Endothelial cell of umbilical vein (primary cell): ENCODE measurements at regions not wholly inside any gene's neighbourhood (a gene's known extent, or its start where the extent isn't known, plus 50 kb on each side); places are given as distances from the start of the nearest gene placed in this dataset.

Experiments used
- BruUV-seq: library from RNA; stranded (reverse); fragments of 400-500 nt; replicated peaks from 2 replicates; lab custom pipeline; 2021; lab: Mats Ljungman, UMichigan
- CTCF ChIA-PET: fragments of 300-600, 350-600 bp; sonication (Branson Sonifier 250); formaldehyde crosslinking; loops from one replicate; lab custom pipeline; 2021; ENCODE audit warnings: antibody characterized with exemption, inconsistent platforms; lab: Charles Lee
- POLR2A ChIA-PET: fragments of 300-600, 350-600 bp; sonication (Branson Sonifier 250); formaldehyde crosslinking; loops from one replicate; lab custom pipeline; 2021; ENCODE audit warnings: antibody characterized with exemption, inconsistent platforms; lab: Charles Lee
- DNase-seq: peaks from one replicate; pipeline ENCODE4 v3.0.0-alpha.2; 2011; ENCODE audit warnings: low read depth, low spot score
- FAIRE-seq: peaks from 2 replicates; lab custom pipeline; 2011; peaks lifted over from hg19 to GRCh38; lab: Jason Lieb, UNC
- H2AFZ ChIP-seq: 2 replicates; pipeline ENCODE4 v1.6.0; 2012; ENCODE audit warnings: low read depth, low read length, control low read depth, inconsistent platforms
- H3K27ac ChIP-seq: 2 replicates; pipeline ENCODE4 v1.5.1; 2011; ENCODE audit warnings: low read depth, mild to moderate bottlenecking, control low read depth, low read length, moderate library complexity; ENCODE audit not compliant: insufficient read depth
- H3K27me3 ChIP-seq, 2 experiments: 2 replicates each; pipeline versions ENCODE4 v1.6.0 to v1.6.1; 2011; ENCODE audit warnings: low read length in 2 of 2, mixed read lengths in 1 of 2; ENCODE audit not compliant: control insufficient read depth in 2 of 2, insufficient read depth in 2 of 2
- H3K36me3 ChIP-seq, 2 experiments: 2 replicates in 1 of 2; 3 replicates in 1 of 2; pipeline ENCODE4 v1.5.1; 2011; ENCODE audit warnings: low read length in 2 of 2, mild to moderate bottlenecking in 1 of 2, moderate library complexity in 1 of 2; ENCODE audit not compliant: control insufficient read depth in 2 of 2, insufficient read depth in 2 of 2; ENCODE audit errors: extremely low read depth in 1 of 2
- H3K4me1 ChIP-seq: 3 replicates; pipeline ENCODE4 v1.5.1; 2011; ENCODE audit warnings: mild to moderate bottlenecking, low read length; ENCODE audit not compliant: control insufficient read depth, insufficient read depth; ENCODE audit errors: extremely low read depth
- H3K4me2 ChIP-seq: 2 replicates; pipeline ENCODE4 v1.6.1; 2011; ENCODE audit warnings: low read length, control low read depth, mixed read lengths; ENCODE audit not compliant: insufficient read depth
- H3K4me3 ChIP-seq, 3 experiments: fragments of 200-600 bp in 1 of 3; sonication (generic), shearing (Covaris generic) in 1 of 3; replicated peaks in 1 of 3; 2 replicates each; pipeline ENCODE4 v1.5.1; 2011 to 2016; ENCODE audit warnings: control low read depth in 3 of 3, low read length in 3 of 3, mild to moderate bottlenecking in 2 of 3, inconsistent platforms in 1 of 3, low read depth in 1 of 3, moderate library complexity in 1 of 3; ENCODE audit not compliant: insufficient read depth in 1 of 3
- H3K79me2 ChIP-seq: 2 replicates; pipeline ENCODE4 v1.6.0; 2012; ENCODE audit warnings: low read length, inconsistent platforms; ENCODE audit not compliant: control insufficient read depth, insufficient read depth
- H3K9ac ChIP-seq: replicated peaks from 2 replicates; pipeline ENCODE3; 2011; ENCODE audit warnings: low read length, control low read depth; ENCODE audit not compliant: insufficient read depth; ENCODE audit errors: extremely low read depth
- H3K9me1 ChIP-seq: replicated peaks from 3 replicates; pipeline ENCODE4 v1.6.0; 2011; ENCODE audit warnings: mild to moderate bottlenecking, low read length; ENCODE audit not compliant: control insufficient read depth, insufficient read depth; ENCODE audit errors: extremely low read depth
- H3K9me3 ChIP-seq: replicated peaks from 2 replicates; pipeline ENCODE4 v1.5.1; 2012; ENCODE audit warnings: low read length, inconsistent platforms; ENCODE audit not compliant: control insufficient read depth, insufficient read depth
- H4K20me1 ChIP-seq: replicated peaks from 2 replicates; pipeline ENCODE3; 2011; ENCODE audit warnings: mild to moderate bottlenecking, low read length; ENCODE audit not compliant: control insufficient read depth, insufficient read depth; ENCODE audit errors: extremely low read depth
- CTCF ChIP-seq, 2 donors: IDR thresholded peaks; 1 replicate in 1 of 2; 2 replicates in 1 of 2; pipeline ENCODE4 v1.5.1; 2011; ENCODE audit warnings: low read length in 2 of 2, mild to moderate bottlenecking in 2 of 2, moderate library complexity in 2 of 2, control low read depth in 1 of 2, inconsistent platforms in 1 of 2, low read depth in 1 of 2; ENCODE audit not compliant: insufficient read depth in 1 of 2; ENCODE audit errors: extremely low read depth in 1 of 2
- JUN ChIP-seq: IDR thresholded peaks from 2 replicates; pipeline ENCODE4 v1.6.1; 2011; ENCODE audit warnings: borderline replicate concordance, low read depth; ENCODE audit not compliant: insufficient read length, insufficient read depth
- MAX ChIP-seq: IDR thresholded peaks from 2 replicates; pipeline ENCODE4 v1.6.1; 2011; ENCODE audit not compliant: insufficient read depth, insufficient read length
- POLR2AphosphoS5 ChIP-seq: IDR thresholded peaks from 2 replicates; pipeline ENCODE4 v1.6.1; 2012; ENCODE audit warnings: low read depth, mild to moderate bottlenecking, control low read depth, low read length, moderate library complexity; ENCODE audit not compliant: insufficient read depth
- dilution Hi-C: fragments of 300-500 bp; cut with MboI; formaldehyde crosslinking; loops from one replicate; pipeline ENCODE4 v1.15.0; 2019; ENCODE audit warnings: low sequenced_read_pairs; ENCODE audit not compliant: extremely low pct_ligation_motif_present
- intact Hi-C: fragments of 100-400 bp; cut with micrococcal nuclease; formaldehyde crosslinking; loops from one replicate; pipeline ENCODE4 v1.10.0; 2022

GRCh38 chr10:53699231-53699630 is 926.6 kb upstream of the MBL2 start:
- DNase-seq: no peak
- H3K4me3 ChIP-seq: no peak overlapping the region
- intact Hi-C loops: no loop called here
- no peaks in the 10 kb centered on the region for H3K4me1 ChIP-seq
- H3K9me3 ChIP-seq: no peaks in the 10 kb centered on the region
- H3K9ac ChIP-seq: no peak overlapping the region
- CTCF ChIA-PET: no interaction called here
- no peaks in the 10 kb centered on the region for H3K36me3 ChIP-seq
- no peaks in the 10 kb centered on the region for H3K79me2 ChIP-seq
- H3K27me3 ChIP-seq: no peaks in the 10 kb centered on the region
- no peaks in the 10 kb centered on the region for H3K9me1 ChIP-seq
- no peaks in the 10 kb centered on the region for H4K20me1 ChIP-seq
- no peak overlapping the region for H2AFZ ChIP-seq
- no peak overlapping the region for H3K27ac ChIP-seq
- FAIRE-seq: no peak
- TF ChIP-seq POLR2AphosphoS5: no peak
- BruUV-seq: no TSS peak
- H3K4me2 ChIP-seq: no peak overlapping the region
- dilution Hi-C loops: no loop called here
- POLR2A ChIA-PET: no interaction called here

DNA sequence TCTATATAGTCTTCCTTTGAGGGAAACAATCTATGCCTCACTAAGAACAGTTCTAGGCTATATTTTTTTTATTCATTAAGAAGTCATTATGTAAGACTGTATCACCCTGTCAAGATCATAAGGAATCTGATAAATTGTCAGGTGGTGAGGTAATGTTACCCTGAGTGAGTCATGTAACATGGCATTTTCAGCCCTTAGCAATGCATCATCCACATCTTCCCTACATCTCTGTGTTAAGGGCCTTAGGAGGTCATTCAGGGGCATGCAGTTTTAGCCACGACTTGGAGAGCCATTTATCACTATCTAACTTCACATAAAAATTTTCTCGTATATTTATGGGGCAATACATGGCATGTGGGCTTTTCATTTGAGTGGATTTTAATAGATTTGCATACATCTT is 924.5 kb upstream of the MBL2 start:
- Histone ChIP-seq H3K79me2 (no peaks in the 10 kb centered on the region), H3K36me3 (no peaks in the 10 kb centered on the region), H3K27ac (no peak overlapping the region), H3K27me3 (no peaks in the 10 kb centered on the region), H3K4me1 (no peaks in the 10 kb centered on the region), H3K4me3 (no peak overlapping the region), H3K9ac (no peak overlapping the region), H3K9me3 (no peaks in the 10 kb centered on the region), H3K4me2 (no peak overlapping the region), H4K20me1 (no peaks in the 10 kb centered on the region), H3K9me1 (no peaks in the 10 kb centered on the region), H2AFZ (no peak overlapping the region)
- ChIA-PET CTCF (no interaction called here), POLR2A (no interaction called here)
- dilution Hi-C loops: no loop called here
- intact Hi-C loops: no loop called here
- TF ChIP-seq JUN (no peak), CTCF (IDR thresholded peaks at IDR 0.05; ENCODE audit: extremely low read depth in 1 of 2, insufficient read depth in 1 of 2, low read depth in 1 of 2, low read length in 2 of 2) (no peak), POLR2AphosphoS5 (no peak), MAX (no peak)
- no TSS peak for BruUV-seq
- no peak for FAIRE-seq
- DNase-seq: no peak
